Spleen (tissue), 11 donors: ENCODE measurements at regions not wholly inside any gene's neighbourhood (a gene's known extent, or its start where the extent isn't known, plus 50 kb on each side); places are given as distances from the start of the nearest gene placed in this dataset.

Experiments
- DNase-seq: peaks from one replicate; pipeline ENCODE4 v3.0.0-alpha.2; 2020
- H3K27ac ChIP-seq, 8 donors: fragments of 200-600 bp; sonication (generic) in 7 of 8; 1 replicate in 4 of 8; 2 replicates in 4 of 8; pipeline versions ENCODE4 v1.5.0 to v1.8.0; 2016 to 2021; ENCODE audit warnings: inconsistent platforms in 4 of 8, mild to moderate bottlenecking in 4 of 8, moderate library complexity in 1 of 8
- H3K27me3 ChIP-seq, 7 donors: fragments of 200-600 bp; sonication (generic) in 6 of 7; replicated peaks in 1 of 7; 1 replicate in 4 of 7; 2 replicates in 3 of 7; pipeline versions ENCODE4 v1.5.0 to v1.8.0; 2016 to 2021; ENCODE audit warnings: inconsistent platforms in 3 of 7, mild to moderate bottlenecking in 1 of 7
- H3K36me3 ChIP-seq, 6 donors: fragments of 200-600 bp; sonication (generic) in 5 of 6; 1 replicate in 4 of 6; 2 replicates in 2 of 6; pipeline versions ENCODE4 v1.5.0 to v1.8.0; 2016 to 2021; ENCODE audit warnings: inconsistent platforms in 2 of 6
- H3K4me1 ChIP-seq, 6 donors: fragments of 200-600 bp; sonication (generic) in 5 of 6; 1 replicate in 3 of 6; 2 replicates in 3 of 6; pipeline versions ENCODE4 v1.5.0 to v1.8.0; 2016 to 2021; ENCODE audit warnings: inconsistent platforms in 3 of 6
- H3K4me3 ChIP-seq, 8 donors: fragments of 200-600 bp; sonication (generic) in 7 of 8; 1 replicate in 4 of 8; 2 replicates in 4 of 8; pipeline versions ENCODE4 v1.5.0 to v1.8.0; 2016 to 2021; ENCODE audit warnings: inconsistent platforms in 4 of 8, mild to moderate bottlenecking in 4 of 8, moderate library complexity in 2 of 8
- H3K9me3 ChIP-seq, 8 donors: fragments of 200-600 bp; sonication (generic) in 7 of 8; 1 replicate in 4 of 8; 2 replicates in 4 of 8; pipeline versions ENCODE4 v1.5.0 to v1.8.0; 2016 to 2021; ENCODE audit warnings: inconsistent platforms in 4 of 8
- POLR2A ChIP-seq, 3 donors: fragments of 450-650 bp; IDR thresholded peaks; one replicate each; pipeline ENCODE4 v1.5.1; 2017; ENCODE audit warnings: antibody characterized with exemption in 3 of 3, mild to moderate bottlenecking in 1 of 3
- POLR2AphosphoS5 ChIP-seq, 3 donors: sonication (generic); formaldehyde crosslinking; IDR thresholded peaks; one replicate each; pipeline ENCODE4 v1.5.1; 2017; ENCODE audit warnings: antibody characterized with exemption in 3 of 3
- WGBS, 5 donors: extraction: QIAGEN DNeasy Blood & Tissue Kit in 3 of 5; methylation state at CpG; one replicate each; pipeline versions ENCODE4 v1.1.5 to v1.1.7; 2013 to 2018; 5-methylcytosine and 5-hydroxymethylcytosine counted together
- intact Hi-C: fragments of 100-400 bp; cut with DNase I; formaldehyde crosslinking; loops from one replicate; pipeline ENCODE4 v1.15.0; 2023; ENCODE audit warnings: low total_unique reads
- TF ChIP-seq, protein P1 (sequence below), 11 experiments: fragments of 200-600 bp in 7 of 11; fragments of 450-650 bp in 4 of 11; sonication (generic) in 4 of 11; IDR thresholded peaks in 8 of 11; conservative IDR thresholded peaks in 3 of 11; 1 replicate in 7 of 11; 2 replicates in 4 of 11; pipeline versions ENCODE4 v1.4.0 to v1.8.0; 2016 to 2021; ENCODE audit warnings: antibody characterized with exemption in 11 of 11, inconsistent platforms in 4 of 11, mild to moderate bottlenecking in 1 of 11
- donor health status: healthy with polysubstance abuse.
- donor health status: DM: no; HTN: no; CAD: no; lungs with moderate emphysema.
- donor health status: DM: no; HTN: no; CAD: no.
- donor health status: Bipolar disorder and iron deficiency.
- donor health status: healthy.
- donor health status: DM: no; HTN: no; CAD: no.
- donor health status: DM: yes; HTN: yes; CAD: no.

DNA sequence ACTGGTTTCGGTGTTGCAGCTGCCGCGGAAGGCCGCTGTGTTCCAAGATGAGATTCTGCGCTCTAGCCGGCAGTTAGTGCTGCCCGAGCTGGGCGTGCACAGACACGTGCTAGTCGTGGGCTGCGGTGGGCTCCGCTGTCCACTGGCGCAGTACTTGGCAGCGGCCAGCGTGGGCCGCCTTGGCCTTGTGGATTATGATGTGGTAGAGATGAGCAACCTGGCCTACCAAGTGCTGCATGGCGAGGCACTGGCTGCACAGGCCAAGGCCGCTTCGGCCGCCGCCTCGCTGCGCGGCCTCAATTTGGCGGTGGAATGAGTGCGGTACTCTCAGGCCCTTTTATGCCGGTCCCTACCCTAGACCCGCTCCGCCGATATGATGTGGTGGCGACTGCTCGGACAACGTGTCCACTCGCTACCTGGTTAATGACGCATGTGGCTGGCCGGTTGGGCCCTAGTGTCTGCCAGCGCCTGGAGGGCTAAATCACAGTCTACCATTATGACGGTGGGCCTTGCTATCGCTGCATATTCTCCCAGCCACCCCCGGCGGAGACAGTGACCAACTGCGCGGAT is 102.2 kb downstream of the SNAPC1 start:
- H3K4me3 ChIP-seq = no peak overlapping the region
- peaks cover 0 to 11% (median 7%) of the 10 kb centered on the region in 6 donors for H3K4me1 ChIP-seq
- H3K27me3 ChIP-seq = no peaks in the 10 kb centered on the region
- H3K36me3 ChIP-seq = no peaks in the 10 kb centered on the region
- TF ChIP-seq POLR2AphosphoS5 (IDR thresholded peaks at IDR 0.05) = no peak
- 92 to 98% (median 96%) methylated on average over 43 of the region's 43 CpGs for WGBS, 5 donors
- intact Hi-C loops = no loop called here
- no peak overlapping the region for H3K27ac ChIP-seq
- H3K9me3 ChIP-seq = peaks cover 0 to 10% (median 3%) of the 10 kb centered on the region in 8 donors
- no peak for DNase-seq

DNA sequence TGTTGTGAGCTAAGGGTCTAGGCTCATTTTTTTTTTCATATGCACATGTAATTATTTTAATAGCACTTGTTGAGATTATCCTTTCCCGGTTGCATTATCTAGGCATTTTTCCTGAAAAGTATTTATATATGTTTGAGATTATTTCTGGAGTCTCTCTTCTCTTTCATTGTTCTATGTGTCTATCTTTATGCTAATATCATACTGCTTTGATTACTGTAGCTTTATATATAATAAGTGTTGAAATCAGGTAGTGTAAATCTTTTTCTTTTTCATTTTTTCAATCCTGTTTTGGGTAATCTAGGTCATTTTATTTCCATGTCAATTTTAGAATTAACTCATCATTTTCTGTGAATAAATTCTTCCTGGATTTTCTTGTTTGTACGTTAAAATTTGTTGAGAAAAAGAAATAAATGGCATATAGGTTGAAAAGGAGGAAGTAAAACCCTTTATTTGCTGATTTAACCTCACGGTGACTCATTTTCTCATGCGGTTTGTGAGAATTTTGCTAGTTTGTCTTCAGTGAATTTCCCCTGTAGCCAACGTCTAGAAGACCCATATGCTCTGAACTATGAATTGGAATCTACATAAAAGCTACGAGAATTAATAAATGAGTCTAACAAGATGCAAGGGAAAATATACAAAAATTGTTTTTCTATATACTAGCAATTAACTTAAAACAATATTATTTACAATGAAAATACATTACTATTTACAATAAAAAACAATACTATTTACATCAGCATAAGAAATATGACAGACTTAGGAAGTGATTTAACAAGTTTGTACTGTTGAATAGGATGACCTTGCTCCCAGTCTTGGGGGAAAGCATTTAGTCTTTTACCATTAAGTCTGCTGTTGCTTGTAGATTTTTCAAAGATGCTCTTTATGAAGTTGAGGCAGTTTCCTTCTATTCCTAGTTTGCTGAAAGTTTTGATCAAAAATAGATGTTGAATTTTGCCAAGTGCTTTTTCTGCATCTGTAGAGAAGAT is 105.0 kb downstream of the SNAPC1 start:
- Histone ChIP-seq H3K36me3 (no peaks in the 10 kb centered on the region), H3K9me3 (peaks cover 0 to 29% (median 16%) of the 10 kb centered on the region in 8 donors), H3K4me3 (no peak overlapping the region), H3K27ac (no peak overlapping the region), H3K27me3 (no peaks in the 10 kb centered on the region), H3K4me1 (peaks cover 0 to 16% (median 9%) of the 10 kb centered on the region in 6 donors)
- WGBS, 5 donors = 43 to 54% (median 50%) methylated on average over 6 of the region's 6 CpGs
- DNase-seq = no peak
- intact Hi-C loops = no loop called here
- TF ChIP-seq POLR2AphosphoS5 (IDR thresholded peaks at IDR 0.05) (no peak), POLR2A (IDR thresholded peaks at IDR 0.05) (no peak)
- TF ChIP-seq, protein P1, sequence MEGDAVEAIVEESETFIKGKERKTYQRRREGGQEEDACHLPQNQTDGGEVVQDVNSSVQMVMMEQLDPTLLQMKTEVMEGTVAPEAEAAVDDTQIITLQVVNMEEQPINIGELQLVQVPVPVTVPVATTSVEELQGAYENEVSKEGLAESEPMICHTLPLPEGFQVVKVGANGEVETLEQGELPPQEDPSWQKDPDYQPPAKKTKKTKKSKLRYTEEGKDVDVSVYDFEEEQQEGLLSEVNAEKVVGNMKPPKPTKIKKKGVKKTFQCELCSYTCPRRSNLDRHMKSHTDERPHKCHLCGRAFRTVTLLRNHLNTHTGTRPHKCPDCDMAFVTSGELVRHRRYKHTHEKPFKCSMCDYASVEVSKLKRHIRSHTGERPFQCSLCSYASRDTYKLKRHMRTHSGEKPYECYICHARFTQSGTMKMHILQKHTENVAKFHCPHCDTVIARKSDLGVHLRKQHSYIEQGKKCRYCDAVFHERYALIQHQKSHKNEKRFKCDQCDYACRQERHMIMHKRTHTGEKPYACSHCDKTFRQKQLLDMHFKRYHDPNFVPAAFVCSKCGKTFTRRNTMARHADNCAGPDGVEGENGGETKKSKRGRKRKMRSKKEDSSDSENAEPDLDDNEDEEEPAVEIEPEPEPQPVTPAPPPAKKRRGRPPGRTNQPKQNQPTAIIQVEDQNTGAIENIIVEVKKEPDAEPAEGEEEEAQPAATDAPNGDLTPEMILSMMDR (IDR thresholded peaks at IDR 0.05 in 8 of 11, conservative IDR thresholded peaks at IDR 0.05 in 3 of 11) = no peak

DNA sequence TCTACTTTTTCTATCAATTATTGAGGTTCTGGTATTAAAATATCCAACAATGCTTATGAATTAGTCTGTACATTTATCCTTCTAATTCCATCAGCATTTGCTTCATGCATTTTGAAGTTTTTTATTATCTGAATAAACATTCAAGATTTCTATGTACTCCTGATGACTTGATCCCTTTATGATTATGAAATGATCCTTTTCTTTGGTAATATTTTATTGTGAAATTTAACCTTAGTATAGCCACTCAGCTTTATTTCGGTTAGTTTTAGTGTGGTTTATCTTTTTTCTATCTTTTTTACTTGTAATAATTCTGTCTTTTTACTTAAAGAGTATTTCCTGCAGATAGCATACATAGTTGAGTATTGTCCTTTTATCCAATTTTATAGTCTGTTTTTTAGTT is 106.6 kb downstream of the SNAPC1 start:
- intact Hi-C loops = no loop called here

DNA sequence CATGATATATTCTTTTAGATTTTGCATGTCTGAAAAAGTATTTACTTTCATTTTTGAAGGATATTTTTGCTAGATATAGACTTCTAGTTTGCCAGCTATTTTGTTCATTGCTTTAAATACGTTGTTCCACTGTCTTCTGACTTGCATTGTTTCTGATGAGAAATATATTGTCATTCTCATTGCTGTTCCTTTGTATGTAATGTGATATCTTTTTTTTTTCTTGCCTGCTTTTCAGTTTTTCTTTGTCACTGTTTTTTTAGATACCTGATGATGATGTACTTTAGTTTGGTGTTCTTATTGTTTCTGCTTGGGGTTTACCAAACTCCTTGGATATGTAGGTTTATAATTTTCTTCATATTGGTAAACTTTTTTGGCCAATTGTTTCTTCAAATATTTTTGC is 107.9 kb downstream of the SNAPC1 start:
- Histone ChIP-seq H3K9me3 (peaks cover 0 to 19% (median 12%) of the 10 kb centered on the region in 8 donors), H3K27ac (no peak overlapping the region), H3K27me3 (no peaks in the 10 kb centered on the region), H3K4me1 (peaks cover 0 to 23% (median 11%) of the 10 kb centered on the region in 6 donors), H3K4me3 (no peak overlapping the region), H3K36me3 (no peaks in the 10 kb centered on the region)
- intact Hi-C loops = no loop called here
- DNase-seq = no peak
- WGBS, 5 donors = 78 to 88% (median 86%) methylated on average over 1 of the region's 1 CpG
- TF ChIP-seq POLR2A (IDR thresholded peaks at IDR 0.05) (no peak), POLR2AphosphoS5 (IDR thresholded peaks at IDR 0.05) (no peak)
- TF ChIP-seq, protein P1 (IDR thresholded peaks at IDR 0.05 in 8 of 11, conservative IDR thresholded peaks at IDR 0.05 in 3 of 11) = no peak

More for the DNA sequence above, 106.6 kb downstream of the SNAPC1 start:
- Histone ChIP-seq H3K4me1 (peaks cover 0 to 23% (median 11%) of the 10 kb centered on the region in 6 donors), H3K9me3 (peaks cover 0 to 29% (median 16%) of the 10 kb centered on the region in 8 donors), H3K36me3 (no peaks in the 10 kb centered on the region), H3K27me3 (no peaks in the 10 kb centered on the region), H3K4me3 (no peak overlapping the region), H3K27ac (no peak overlapping the region)
- 83 to 96% (median 91%) methylated on average over 1 of the region's 1 CpG for WGBS, 5 donors
- TF ChIP-seq, protein P1 (IDR thresholded peaks at IDR 0.05 in 8 of 11, conservative IDR thresholded peaks at IDR 0.05 in 3 of 11) = no peak
- TF ChIP-seq POLR2A (IDR thresholded peaks at IDR 0.05) (no peak), POLR2AphosphoS5 (IDR thresholded peaks at IDR 0.05) (no peak)
- no peak for DNase-seq
